GM12865 (cell line): ENCODE measurements at regions not wholly inside any gene's neighbourhood (a gene's known extent, or its start where the extent isn't known, plus 50 kb on each side); places are given as distances from the start of the nearest gene placed in this dataset.

Experiments
- DNase-seq: peaks from one replicate; pipeline ENCODE4 v3.0.0; 2010; ENCODE audit warnings: low read depth
- H3K4me3 ChIP-seq: 2 replicates; pipeline ENCODE4 v1.5.1; 2011; ENCODE audit warnings: mild to moderate bottlenecking, low read depth, low read length, control low read depth
- CTCF ChIP-seq: IDR thresholded peaks from 2 replicates; pipeline ENCODE4 v1.5.1; 2011; ENCODE audit warnings: low read length, control low read depth, low read depth, inconsistent platforms; ENCODE audit not compliant: insufficient read depth; ENCODE audit errors: missing control alignments

GRCh38 chr7:20988340-20988739 is 201.7 kb upstream of the SP8 start:
- DNase-seq, result no peak
- H3K4me3 ChIP-seq, result no peak overlapping the region
- no peak for TF ChIP-seq CTCF

GRCh38 chr7:20991544-20991943 is 204.9 kb upstream of the SP8 start:
- TF ChIP-seq CTCF, result peak; percentile 6
- no peak overlapping the region for H3K4me3 ChIP-seq
- no peak for DNase-seq

GRCh38 chr7:20993693-20994092 is 207.0 kb upstream of the SP8 start:
- no peak for DNase-seq
- no peak overlapping the region for H3K4me3 ChIP-seq
- TF ChIP-seq CTCF, result no peak

- DNase-seq, result no peak
- H3K4me3 ChIP-seq, result no peak overlapping the region
- no peak for TF ChIP-seq CTCF
These were observed 211.6 kb upstream of the SP8 start for GRCh38 chr7:20998309-20998708.

GRCh38 chr7:21011153-21011552 is 224.5 kb upstream of the SP8 start:
- TF ChIP-seq CTCF, result no peak
- H3K4me3 ChIP-seq, result no peak overlapping the region
- DNase-seq, result no peak

- no peak for TF ChIP-seq CTCF
- no peak overlapping the region for H3K4me3 ChIP-seq
- no peak for DNase-seq
These were observed 227.3 kb upstream of the SP8 start for GRCh38 chr7:21013765-21014539.

GRCh38 chr7:21020667-21021066 is 234.0 kb upstream of the SP8 start:
- no peak overlapping the region for H3K4me3 ChIP-seq
- no peak for TF ChIP-seq CTCF
- DNase-seq, result no peak
